ENCODE measurements at regions not wholly inside any gene's neighbourhood (a gene's known extent, or its start where the extent isn't known, plus 50 kb on each side); places are given as distances from the start of the nearest gene placed in this dataset.

- no peak for TF ChIP-seq CTCF (IDR thresholded peaks at IDR 0.05 in 2 of 3, conservative IDR thresholded peaks at IDR 0.05 in 1 of 3; ENCODE audit: borderline replicate concordance in 1 of 3, insufficient read depth in 1 of 3, low read depth in 2 of 3, low read length in 2 of 3)
- TF ChIP-seq JUND (IDR thresholded peaks at IDR 0.05): no peak
- TF ChIP-seq YY1 (IDR thresholded peaks at IDR 0.05; ENCODE audit: extremely low read depth, insufficient replicate concordance, low read depth, low read length): no peak
- TF ChIP-seq TCF7L2 (IDR thresholded peaks at IDR 0.05; ENCODE audit: borderline replicate concordance, extremely low read depth, insufficient read depth, insufficient read length): no peak
- no peak for TF ChIP-seq EGR1 (IDR thresholded peaks at IDR 0.05; ENCODE audit: low read depth)
- no peak for TF ChIP-seq POLR2AphosphoS5 (IDR thresholded peaks at IDR 0.05; ENCODE audit: low read depth, low read length)
- TF ChIP-seq EZH2 (IDR thresholded peaks at IDR 0.05): no peak
- TF ChIP-seq, protein P1, sequence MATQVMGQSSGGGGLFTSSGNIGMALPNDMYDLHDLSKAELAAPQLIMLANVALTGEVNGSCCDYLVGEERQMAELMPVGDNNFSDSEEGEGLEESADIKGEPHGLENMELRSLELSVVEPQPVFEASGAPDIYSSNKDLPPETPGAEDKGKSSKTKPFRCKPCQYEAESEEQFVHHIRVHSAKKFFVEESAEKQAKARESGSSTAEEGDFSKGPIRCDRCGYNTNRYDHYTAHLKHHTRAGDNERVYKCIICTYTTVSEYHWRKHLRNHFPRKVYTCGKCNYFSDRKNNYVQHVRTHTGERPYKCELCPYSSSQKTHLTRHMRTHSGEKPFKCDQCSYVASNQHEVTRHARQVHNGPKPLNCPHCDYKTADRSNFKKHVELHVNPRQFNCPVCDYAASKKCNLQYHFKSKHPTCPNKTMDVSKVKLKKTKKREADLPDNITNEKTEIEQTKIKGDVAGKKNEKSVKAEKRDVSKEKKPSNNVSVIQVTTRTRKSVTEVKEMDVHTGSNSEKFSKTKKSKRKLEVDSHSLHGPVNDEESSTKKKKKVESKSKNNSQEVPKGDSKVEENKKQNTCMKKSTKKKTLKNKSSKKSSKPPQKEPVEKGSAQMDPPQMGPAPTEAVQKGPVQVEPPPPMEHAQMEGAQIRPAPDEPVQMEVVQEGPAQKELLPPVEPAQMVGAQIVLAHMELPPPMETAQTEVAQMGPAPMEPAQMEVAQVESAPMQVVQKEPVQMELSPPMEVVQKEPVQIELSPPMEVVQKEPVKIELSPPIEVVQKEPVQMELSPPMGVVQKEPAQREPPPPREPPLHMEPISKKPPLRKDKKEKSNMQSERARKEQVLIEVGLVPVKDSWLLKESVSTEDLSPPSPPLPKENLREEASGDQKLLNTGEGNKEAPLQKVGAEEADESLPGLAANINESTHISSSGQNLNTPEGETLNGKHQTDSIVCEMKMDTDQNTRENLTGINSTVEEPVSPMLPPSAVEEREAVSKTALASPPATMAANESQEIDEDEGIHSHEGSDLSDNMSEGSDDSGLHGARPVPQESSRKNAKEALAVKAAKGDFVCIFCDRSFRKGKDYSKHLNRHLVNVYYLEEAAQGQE (IDR thresholded peaks at IDR 0.05; ENCODE audit: low read depth): no peak
- TF ChIP-seq, protein P2, sequence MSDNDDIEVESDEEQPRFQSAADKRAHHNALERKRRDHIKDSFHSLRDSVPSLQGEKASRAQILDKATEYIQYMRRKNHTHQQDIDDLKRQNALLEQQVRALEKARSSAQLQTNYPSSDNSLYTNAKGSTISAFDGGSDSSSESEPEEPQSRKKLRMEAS (IDR thresholded peaks at IDR 0.05): no peak
- TF ChIP-seq POLR2A (IDR thresholded peaks at IDR 0.05; ENCODE audit: borderline replicate concordance, extremely low read depth, insufficient read depth, insufficient read length): no peak
- TF ChIP-seq ZFX (IDR thresholded peaks at IDR 0.05): no peak
- TF ChIP-seq EZH2phosphoT487 (IDR thresholded peaks at IDR 0.05; ENCODE audit: borderline replicate concordance): no peak
- TF ChIP-seq RAD21 (IDR thresholded peaks at IDR 0.05; ENCODE audit: low read depth): no peak
- no peak for TF ChIP-seq CBX3 (IDR thresholded peaks at IDR 0.05; ENCODE audit: low read depth)
These were observed 250.6 kb downstream of the DAD1 start for GRCh38 chr14:22338381-22338780.
